Gastrocnemius medialis (tissue), 4 donors: ENCODE measurements at regions not wholly inside any gene's neighbourhood (a gene's known extent, or its start where the extent isn't known, plus 50 kb on each side); places are given as distances from the start of the nearest gene placed in this dataset.

Experiments
- ATAC-seq, 2 donors: fragments of 150-250 bp; one replicate each; pipeline ENCODE4 v1.9.1; 2016
- DNase-seq, 2 donors: peaks; one replicate each; pipeline ENCODE4 v3.0.0-alpha.2; 2019
- H3K27ac ChIP-seq, 4 donors: fragments of 200-600 bp; sonication (generic); 1 replicate in 1 of 4; 2 replicates in 3 of 4; pipeline ENCODE4 v1.5.1; 2016 to 2018; ENCODE audit warnings: mild to moderate bottlenecking in 2 of 4, moderate library complexity in 1 of 4
- H3K27me3 ChIP-seq, 3 donors: fragments of 200-600 bp; sonication (generic) in 2 of 3; 1 replicate in 1 of 3; 2 replicates in 2 of 3; pipeline versions ENCODE4 v1.5.1 to v1.6.0; 2016 to 2019; ENCODE audit warnings: mild to moderate bottlenecking in 1 of 3, moderate library complexity in 1 of 3
- H3K36me3 ChIP-seq, 2 donors: fragments of 200-600 bp; sonication (generic) in 1 of 2; one replicate each; pipeline ENCODE4 v1.5.1; 2017 to 2018
- H3K4me1 ChIP-seq, 2 donors: fragments of 200-600 bp; sonication (generic) in 1 of 2; one replicate each; pipeline ENCODE4 v1.5.1; 2016 to 2017; ENCODE audit warnings: mild to moderate bottlenecking in 2 of 2
- H3K4me3 ChIP-seq, 4 donors: fragments of 200-600 bp; sonication (generic) in 3 of 4; 1 replicate in 1 of 4; 2 replicates in 3 of 4; pipeline ENCODE4 v1.5.1; 2016 to 2019; ENCODE audit warnings: mild to moderate bottlenecking in 2 of 4
- H3K9me3 ChIP-seq, 3 donors: fragments of 200-600 bp; sonication (generic) in 2 of 3; 1 replicate in 1 of 3; 2 replicates in 2 of 3; pipeline ENCODE4 v1.5.1; 2016 to 2019
- POLR2A ChIP-seq, 2 donors: fragments of 450-650 bp; IDR thresholded peaks; one replicate each; pipeline ENCODE4 v1.6.1; 2017; ENCODE audit warnings: antibody characterized with exemption in 2 of 2, mild to moderate bottlenecking in 2 of 2, moderate library complexity in 2 of 2
- in situ Hi-C, 4 donors: fragments of 200-750 bp; cut with MboI; loops; one replicate each; pipeline versions ENCODE4 v1.15.0 to v1.8.0; 2017; ENCODE audit warnings: low sequenced_read_pairs in 4 of 4
- intact Hi-C: fragments of 100-400 bp; cut with DNase I; formaldehyde crosslinking; loops from one replicate; pipeline ENCODE4 v1.15.1; 2023; ENCODE audit warnings: low total_unique reads
- TF ChIP-seq, protein P1 (sequence below), 5 experiments: fragments of 450-650 bp in 3 of 5; fragments of 200-600 bp in 2 of 5; sonication (generic) in 2 of 5; IDR thresholded peaks in 4 of 5; conservative IDR thresholded peaks in 1 of 5; 1 replicate in 4 of 5; 2 replicates in 1 of 5; pipeline ENCODE4 v1.5.1; 2016 to 2019; ENCODE audit warnings: antibody characterized with exemption in 5 of 5, mild to moderate bottlenecking in 3 of 5, moderate library complexity in 3 of 5

DNA sequence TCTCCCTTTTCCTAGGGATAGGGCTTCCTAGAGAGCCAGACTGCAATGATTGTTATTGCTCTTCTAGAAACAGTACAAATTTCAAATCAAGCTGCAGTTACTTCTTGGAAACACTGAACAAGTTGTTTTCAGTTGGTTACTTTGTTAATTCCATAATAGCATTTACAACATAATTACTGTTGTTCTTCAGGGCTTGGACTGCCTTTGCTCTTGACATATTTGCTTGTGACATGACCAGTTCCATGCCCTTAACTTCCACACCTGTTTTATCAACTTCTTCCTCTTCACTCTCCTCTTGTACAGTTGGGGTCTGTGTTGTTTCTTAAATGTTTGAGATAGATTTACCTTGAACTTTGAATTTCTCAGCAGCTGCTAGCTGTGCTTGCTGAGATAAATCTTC lies 104.4 kb downstream of the SEC23IP start:
- TF ChIP-seq POLR2A (IDR thresholded peaks at IDR 0.05), result no peak
- TF ChIP-seq, protein P1, sequence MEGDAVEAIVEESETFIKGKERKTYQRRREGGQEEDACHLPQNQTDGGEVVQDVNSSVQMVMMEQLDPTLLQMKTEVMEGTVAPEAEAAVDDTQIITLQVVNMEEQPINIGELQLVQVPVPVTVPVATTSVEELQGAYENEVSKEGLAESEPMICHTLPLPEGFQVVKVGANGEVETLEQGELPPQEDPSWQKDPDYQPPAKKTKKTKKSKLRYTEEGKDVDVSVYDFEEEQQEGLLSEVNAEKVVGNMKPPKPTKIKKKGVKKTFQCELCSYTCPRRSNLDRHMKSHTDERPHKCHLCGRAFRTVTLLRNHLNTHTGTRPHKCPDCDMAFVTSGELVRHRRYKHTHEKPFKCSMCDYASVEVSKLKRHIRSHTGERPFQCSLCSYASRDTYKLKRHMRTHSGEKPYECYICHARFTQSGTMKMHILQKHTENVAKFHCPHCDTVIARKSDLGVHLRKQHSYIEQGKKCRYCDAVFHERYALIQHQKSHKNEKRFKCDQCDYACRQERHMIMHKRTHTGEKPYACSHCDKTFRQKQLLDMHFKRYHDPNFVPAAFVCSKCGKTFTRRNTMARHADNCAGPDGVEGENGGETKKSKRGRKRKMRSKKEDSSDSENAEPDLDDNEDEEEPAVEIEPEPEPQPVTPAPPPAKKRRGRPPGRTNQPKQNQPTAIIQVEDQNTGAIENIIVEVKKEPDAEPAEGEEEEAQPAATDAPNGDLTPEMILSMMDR (IDR thresholded peaks at IDR 0.05 in 4 of 5, conservative IDR thresholded peaks at IDR 0.05 in 1 of 5), result no peak
- Histone ChIP-seq H3K27me3 (no peaks in the 10 kb centered on the region), H3K27ac (no peak overlapping the region), H3K9me3 (peaks cover 0 to 4% (median 0%) of the 10 kb centered on the region in 3 donors), H3K4me1 (no peaks in the 10 kb centered on the region), H3K4me3 (no peak overlapping the region), H3K36me3 (no peaks in the 10 kb centered on the region)
- intact Hi-C loops, result no loop called here
- DNase-seq (no peak), ATAC-seq (no peak)
- in situ Hi-C loops, result no loop called here

DNA sequence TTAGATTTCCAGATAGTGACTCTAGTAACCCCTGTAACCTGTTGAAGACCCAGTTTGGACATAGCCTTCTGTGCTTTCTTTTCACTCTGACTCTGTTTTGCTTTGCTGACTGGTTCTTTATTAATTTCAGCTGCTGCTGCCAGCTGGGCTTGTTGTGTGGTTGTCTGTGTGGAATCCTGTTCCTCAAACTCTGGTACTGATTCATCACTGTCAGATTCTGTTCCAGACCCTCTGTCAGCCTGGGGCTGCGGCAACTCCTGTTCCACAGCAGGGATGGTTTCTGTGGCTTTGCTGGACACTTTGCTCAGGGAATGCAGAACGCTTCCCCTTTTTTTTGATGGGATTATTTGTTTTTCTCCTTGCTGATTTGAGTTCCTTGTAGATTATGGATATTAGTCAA lies 104.9 kb downstream of the SEC23IP start:
- H3K9me3 ChIP-seq, result peaks cover 0 to 4% (median 0%) of the 10 kb centered on the region in 3 donors
- intact Hi-C loops (no loop called here), in situ Hi-C loops (no loop called here)
- TF ChIP-seq POLR2A (IDR thresholded peaks at IDR 0.05), result no peak
- TF ChIP-seq, protein P1 (IDR thresholded peaks at IDR 0.05 in 4 of 5, conservative IDR thresholded peaks at IDR 0.05 in 1 of 5), result no peak
- H3K36me3 ChIP-seq, result no peaks in the 10 kb centered on the region
- H3K4me1 ChIP-seq, result no peaks in the 10 kb centered on the region
- H3K27me3 ChIP-seq, result no peaks in the 10 kb centered on the region
- no peak overlapping the region for H3K4me3 ChIP-seq
- ATAC-seq (no peak), DNase-seq (no peak)
- H3K27ac ChIP-seq, result no peak overlapping the region

- in situ Hi-C loops (no loop called here), intact Hi-C loops (no loop called here)
- no peaks in the 10 kb centered on the region for H3K9me3 ChIP-seq
- ATAC-seq (no peak), DNase-seq (no peak)
- no peaks in the 10 kb centered on the region for H3K4me1 ChIP-seq
- H3K27me3 ChIP-seq, result no peaks in the 10 kb centered on the region
- H3K36me3 ChIP-seq, result no peaks in the 10 kb centered on the region
- H3K27ac ChIP-seq, result no peak overlapping the region
- TF ChIP-seq, protein P1 (IDR thresholded peaks at IDR 0.05 in 4 of 5, conservative IDR thresholded peaks at IDR 0.05 in 1 of 5), result no peak
- no peak for TF ChIP-seq POLR2A (IDR thresholded peaks at IDR 0.05)
- H3K4me3 ChIP-seq, result no peak overlapping the region
Measured at GRCh38 chr10:120002785-120003184, 110.3 kb downstream of the SEC23IP start.

DNA sequence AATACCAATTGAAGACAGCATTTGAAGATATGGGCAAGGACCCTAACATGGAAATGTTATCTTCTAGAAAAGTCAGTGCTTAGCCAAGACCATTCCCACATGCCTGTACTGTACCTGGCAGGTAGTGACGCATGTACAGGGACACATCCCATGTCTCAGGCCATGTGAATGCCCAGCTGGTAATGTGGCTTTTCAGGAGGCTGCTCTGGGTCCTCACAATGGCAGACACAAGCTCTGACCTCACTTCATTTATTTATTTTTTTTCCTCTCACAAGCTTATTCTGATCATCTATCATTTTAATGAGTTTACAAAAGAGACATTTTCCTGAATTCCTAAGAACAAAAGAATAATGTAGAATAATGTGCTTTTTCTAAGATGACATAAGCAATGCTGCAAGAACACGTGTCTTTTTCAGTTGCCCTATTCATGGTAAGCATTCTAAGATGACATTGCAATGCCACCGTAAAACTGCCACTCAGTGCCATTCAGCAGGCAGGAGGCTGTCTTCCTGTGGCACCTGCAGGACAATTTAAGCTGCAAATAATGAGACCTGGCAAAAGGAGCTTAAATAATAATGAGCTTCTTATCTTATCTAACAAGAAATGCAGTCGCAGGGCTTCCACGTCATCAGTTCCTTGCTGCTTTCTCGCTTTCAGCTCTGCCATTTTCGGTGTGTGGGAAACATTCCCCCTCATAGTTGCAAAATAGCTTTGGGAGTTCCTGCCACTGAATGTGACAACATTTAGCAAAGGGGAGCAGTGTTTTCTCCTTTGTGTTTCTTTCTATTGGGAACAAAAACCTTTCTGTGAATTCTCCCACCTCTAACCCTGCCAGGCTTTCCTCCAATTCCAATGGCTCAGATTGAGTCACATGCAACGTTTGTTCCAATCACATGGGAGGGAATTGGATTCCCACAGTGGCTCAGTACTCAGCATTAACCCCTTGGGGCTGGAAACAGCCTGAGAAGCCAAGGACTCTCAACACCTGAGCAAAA lies 113.0 kb downstream of the SEC23IP start:
- Histone ChIP-seq H3K27me3 (no peaks in the 10 kb centered on the region), H3K4me3 (no peak overlapping the region), H3K36me3 (no peaks in the 10 kb centered on the region), H3K4me1 (no peaks in the 10 kb centered on the region), H3K9me3 (no peaks in the 10 kb centered on the region), H3K27ac (no peak overlapping the region)
- DNase-seq (no peak), ATAC-seq (no peak)
- intact Hi-C loops (no loop called here), in situ Hi-C loops (no loop called here)
- no peak for TF ChIP-seq POLR2A (IDR thresholded peaks at IDR 0.05)
- TF ChIP-seq, protein P1 (IDR thresholded peaks at IDR 0.05 in 4 of 5, conservative IDR thresholded peaks at IDR 0.05 in 1 of 5), result no peak
